ENCODE measurements at regions not wholly inside any gene's neighbourhood (a gene's known extent, or its start where the extent isn't known, plus 50 kb on each side); places are given as distances from the start of the nearest gene placed in this dataset.

DNA sequence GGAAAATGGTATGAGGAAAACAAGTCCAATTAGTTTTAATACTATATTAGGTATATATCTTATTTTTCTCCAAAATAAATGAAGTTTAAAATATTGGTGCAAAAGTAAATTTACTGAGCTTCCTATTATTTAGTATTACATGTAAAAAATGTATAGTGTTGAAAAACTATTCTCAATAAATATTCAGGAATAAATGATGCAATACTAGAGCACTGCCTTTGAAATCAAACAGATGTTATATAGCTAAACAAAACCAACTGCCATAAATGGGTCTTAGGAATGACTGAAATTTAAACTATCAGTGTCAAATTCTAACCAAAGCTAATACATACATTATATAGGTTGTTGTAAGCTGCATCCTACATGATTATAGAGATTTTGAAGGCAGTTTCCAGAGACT lies 1434.0 kb upstream of the LRRTM3 start:
- DNase-seq (ENCODE audit: low read depth in 2 of 2), result no peak

DNA sequence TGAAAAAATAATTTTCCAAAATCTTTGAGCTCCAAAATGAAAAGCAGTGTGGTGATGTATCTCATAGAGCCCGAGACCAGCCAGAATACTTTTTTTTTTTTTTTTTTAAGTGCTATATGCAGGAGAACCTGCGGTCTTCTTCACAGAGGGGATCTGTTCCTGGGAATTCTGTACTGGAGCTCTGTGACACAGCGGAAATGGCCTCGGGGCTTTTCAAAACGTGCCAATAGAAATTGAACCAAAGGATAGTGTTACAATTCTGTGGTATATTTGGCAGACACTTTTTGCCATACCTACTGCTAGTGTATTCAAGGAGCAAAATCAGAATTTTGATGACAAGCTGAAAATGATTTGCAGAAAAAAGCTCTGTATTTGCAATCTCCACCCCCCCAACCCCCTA lies 1429.3 kb upstream of the LRRTM3 start:
- no peak for DNase-seq (ENCODE audit: low read depth in 2 of 2)

- DNase-seq (ENCODE audit: low read depth in 2 of 2), result no peak
These were observed 1428.0 kb upstream of the LRRTM3 start for GRCh38 chr10:65497837-65498236.

GRCh38 chr10:65500716-65501115 lies 1425.1 kb upstream of the LRRTM3 start:
- no peak for DNase-seq (ENCODE audit: low read depth in 2 of 2)

DNA sequence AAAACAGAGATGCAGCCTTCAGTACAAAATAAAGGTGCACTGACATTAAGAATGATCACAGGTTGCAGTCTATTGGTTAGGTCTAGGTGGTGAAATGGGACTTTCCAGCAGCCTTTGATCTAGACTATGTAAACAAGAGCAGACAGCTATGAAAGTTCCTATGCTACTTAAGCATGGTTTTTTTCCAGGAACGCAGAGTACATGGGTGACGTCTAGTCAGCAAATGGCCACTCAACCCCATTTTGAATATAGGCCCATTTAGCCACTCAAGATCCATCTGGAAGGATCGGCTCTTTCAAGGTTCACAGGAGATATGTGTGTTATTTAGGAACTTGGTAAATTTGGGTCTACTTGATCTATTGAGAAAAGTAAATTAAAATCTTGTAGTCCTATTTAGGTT lies 1424.6 kb upstream of the LRRTM3 start:
- DNase-seq (ENCODE audit: low read depth in 2 of 2), result no peak

DNA sequence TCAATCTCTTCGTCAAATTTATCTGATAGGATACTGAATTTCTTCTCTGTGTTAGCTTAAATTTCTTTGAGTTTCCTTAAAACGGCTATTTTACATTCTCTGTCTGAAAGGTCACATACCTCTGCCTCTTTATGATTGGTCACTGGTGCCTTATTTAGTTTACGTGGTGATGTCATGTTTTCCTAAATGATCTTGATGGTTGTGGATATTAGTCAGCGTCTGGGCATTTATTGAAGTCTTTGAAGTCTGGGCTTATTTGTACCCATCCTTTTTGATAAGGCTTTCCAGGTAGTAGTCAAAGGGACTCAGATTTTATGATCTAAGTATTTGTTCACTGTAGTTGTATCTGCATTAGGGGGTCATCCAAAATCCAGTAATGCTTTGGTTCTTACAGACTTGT lies 1407.5 kb upstream of the LRRTM3 start:
- no peak for DNase-seq (ENCODE audit: low read depth in 2 of 2)

GRCh38 chr10:65528986-65529385 lies 1396.8 kb upstream of the LRRTM3 start:
- no peak for DNase-seq (ENCODE audit: low read depth in 2 of 2)

DNA sequence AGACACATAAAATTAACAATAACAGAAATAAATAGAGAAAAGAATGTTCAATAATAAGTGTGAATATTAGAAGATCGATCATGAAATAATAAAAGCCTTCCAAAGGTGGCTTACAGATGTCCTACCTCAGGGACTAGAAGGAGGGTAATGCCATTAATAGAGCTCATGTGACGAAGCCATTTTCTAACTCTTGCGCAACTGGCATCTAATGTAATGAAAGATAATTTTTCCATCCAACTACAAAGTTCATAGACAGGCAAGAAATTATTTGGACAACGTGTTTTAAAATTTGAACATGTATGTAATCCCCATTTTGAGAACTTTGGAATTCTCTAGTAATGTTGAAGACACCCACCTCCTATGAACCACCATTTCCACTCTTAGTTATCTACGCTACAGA lies 1394.3 kb upstream of the LRRTM3 start:
- DNase-seq (ENCODE audit: low read depth in 2 of 2), result no peak

DNA sequence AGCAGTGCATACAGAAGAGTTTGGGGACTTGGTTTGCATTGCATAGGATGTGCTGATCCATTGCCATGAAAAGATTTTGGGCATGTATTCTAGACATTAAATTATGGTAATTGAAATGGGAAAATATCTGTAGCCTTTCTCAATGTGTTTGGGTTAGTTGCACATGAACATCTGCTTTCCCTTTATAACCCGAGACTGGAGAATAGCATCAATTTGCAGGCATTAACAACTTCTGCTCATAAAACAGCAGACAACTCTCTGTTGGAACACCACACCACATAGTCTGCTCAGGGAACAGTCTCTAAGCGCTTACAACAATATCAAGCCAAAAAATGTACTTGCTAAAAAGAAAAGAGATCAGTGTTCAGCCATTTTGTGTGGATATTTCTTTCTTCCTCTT lies 1391.1 kb upstream of the LRRTM3 start:
- no peak for DNase-seq (ENCODE audit: low read depth in 2 of 2)

- DNase-seq (ENCODE audit: low read depth in 2 of 2), result no peak
These were observed 1381.1 kb upstream of the LRRTM3 start for GRCh38 chr10:65544756-65545155.

DNA sequence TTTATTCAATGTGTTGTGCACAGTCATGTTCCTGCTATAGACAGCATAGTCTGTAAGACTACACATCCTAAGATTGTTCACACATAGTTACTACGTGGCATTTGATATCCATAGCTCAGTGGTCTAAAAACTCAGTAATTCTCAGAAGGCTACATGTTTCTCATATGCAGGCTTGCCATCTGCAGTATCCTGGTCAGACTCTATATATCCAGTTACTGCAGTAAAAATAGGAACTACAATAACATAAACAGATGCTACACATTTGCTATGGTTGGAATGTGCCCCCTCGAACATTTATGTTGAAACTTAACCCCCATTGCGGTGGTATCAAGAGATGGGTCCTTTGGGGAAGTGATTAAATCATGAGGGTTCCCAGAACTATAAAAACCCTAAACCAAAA lies 1377.8 kb upstream of the LRRTM3 start:
- no peak for DNase-seq (ENCODE audit: low read depth in 2 of 2)

DNA sequence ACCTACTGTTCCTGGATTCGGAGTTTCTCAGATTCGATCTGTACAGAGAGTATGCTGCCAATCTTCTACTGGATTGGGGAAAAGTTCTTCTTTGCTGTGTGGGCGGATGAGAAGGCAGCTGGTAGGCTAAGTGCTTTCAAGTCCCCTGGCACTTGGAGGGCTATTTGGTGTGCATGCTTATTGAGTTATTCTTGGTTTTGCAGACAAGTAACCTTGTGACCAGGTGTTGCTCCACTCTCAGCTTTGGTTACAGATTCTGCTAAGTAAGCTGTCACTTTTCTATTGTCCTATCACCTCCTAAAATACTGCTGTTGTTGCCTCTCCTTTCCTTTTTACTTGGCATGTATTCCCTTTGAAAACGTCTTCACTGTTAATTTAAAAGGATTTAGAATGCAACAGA lies 1375.1 kb upstream of the LRRTM3 start:
- no peak for DNase-seq (ENCODE audit: low read depth in 2 of 2)

DNA sequence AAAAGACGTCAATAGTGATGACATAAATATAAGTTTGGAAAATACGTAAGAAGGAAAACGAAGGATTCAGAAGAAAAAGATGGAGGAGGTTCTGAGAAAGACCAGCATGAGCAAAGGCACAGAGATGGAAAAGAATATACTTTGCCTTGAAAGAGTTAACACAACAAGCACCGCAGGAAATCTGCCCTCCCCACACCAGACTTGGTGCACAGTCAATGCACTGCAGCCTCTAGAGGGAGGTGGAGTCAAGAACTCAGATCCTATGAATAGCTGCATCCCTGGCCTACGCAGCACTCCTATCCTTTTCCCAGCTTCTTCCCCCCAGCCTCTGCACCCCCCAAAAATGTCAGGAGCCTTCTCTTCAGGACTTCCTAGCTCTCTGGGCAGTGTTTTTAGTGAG lies 1370.6 kb upstream of the LRRTM3 start:
- no peak for DNase-seq (ENCODE audit: low read depth in 2 of 2)

DNA sequence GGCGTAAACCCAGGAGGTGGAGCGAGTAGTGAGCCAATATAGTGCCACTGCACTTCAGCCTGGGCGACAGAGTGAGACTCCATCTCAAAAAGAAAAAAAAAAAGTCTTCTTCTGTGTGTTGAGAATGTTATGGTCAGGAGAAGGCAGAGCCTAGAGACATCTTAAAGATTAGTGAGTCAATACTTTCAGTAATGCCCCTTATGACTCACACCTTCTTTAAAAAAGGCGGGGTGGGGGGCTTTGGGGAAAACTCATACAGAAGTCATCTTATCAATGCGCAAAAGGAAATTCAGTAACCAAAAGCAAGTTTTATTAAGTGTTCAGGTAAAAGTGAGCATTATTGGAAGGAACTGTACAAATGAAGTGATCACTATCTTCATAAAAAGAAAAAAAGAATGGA lies 1369.8 kb upstream of the LRRTM3 start:
- no peak for DNase-seq (ENCODE audit: low read depth in 2 of 2)

GRCh38 chr10:65559369-65559768 lies 1366.5 kb upstream of the LRRTM3 start:
- DNase-seq (ENCODE audit: low read depth in 2 of 2), result no peak

- no peak for DNase-seq (ENCODE audit: low read depth in 2 of 2)
These were observed 1360.6 kb upstream of the LRRTM3 start for GRCh38 chr10:65565246-65565645.

- no peak for DNase-seq (ENCODE audit: low read depth in 2 of 2)
These were observed 1358.9 kb upstream of the LRRTM3 start for GRCh38 chr10:65566906-65567305.

GRCh38 chr10:65570143-65571010 lies 1355.5 kb upstream of the LRRTM3 start:
- no peak for DNase-seq (ENCODE audit: low read depth in 2 of 2)

DNA sequence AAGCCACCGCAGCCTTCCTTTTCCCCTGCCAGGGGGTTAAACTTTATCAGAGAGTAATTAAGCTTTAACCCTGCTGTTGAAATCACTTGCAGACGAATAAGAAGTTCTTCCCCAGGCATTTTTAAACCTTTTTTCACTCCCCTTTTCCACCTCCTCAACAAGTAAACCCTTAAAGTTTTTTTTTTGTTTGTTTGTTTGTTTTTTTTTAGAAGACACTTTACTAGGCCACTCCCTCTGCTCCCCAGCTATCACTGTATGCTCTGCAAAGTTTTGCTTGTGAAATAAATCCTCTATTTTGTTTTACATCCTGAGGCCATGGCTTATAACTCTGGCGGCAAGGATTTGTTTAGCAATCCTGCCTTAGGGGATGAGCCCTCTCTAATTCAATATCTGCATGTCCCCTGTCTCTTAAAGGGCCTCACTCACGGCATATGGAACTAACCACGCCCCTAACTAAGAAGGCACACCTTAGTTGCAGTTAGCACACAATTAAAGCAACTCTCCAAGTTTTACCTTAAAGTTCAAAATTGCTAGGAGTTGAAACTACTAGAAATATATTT lies 1354.7 kb upstream of the LRRTM3 start:
- no peak for DNase-seq (ENCODE audit: low read depth in 2 of 2)

DNA sequence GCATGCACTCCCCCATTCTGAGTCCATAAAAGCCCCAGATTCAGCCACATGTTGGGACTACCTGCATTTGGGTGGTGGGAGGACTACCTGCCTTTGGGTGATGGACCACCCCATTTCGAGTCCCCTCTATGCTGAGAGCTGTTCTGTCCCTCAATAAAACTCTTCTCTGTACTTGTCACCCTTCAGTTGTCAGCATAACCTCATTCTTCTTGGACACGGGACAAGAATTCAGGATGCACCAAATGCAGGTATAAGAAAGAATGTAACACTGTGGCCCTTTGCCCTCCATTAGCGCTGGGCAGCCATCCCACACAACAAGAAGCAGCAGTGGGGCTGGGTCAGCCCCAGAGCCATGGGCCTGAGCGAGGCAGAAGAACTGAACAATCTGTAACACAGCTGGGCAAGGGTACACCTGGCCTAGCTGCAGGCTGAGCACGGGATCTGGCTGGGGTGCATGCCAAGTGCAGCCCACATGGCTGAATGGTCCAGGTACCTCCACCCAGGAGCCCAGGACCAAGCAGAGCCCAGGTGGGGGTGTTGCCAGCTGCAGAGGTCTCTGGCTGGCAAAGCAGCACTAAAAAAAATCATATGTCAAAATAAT lies 1344.3 kb upstream of the LRRTM3 start:
- DNase-seq (ENCODE audit: low read depth in 2 of 2), result no peak

DNA sequence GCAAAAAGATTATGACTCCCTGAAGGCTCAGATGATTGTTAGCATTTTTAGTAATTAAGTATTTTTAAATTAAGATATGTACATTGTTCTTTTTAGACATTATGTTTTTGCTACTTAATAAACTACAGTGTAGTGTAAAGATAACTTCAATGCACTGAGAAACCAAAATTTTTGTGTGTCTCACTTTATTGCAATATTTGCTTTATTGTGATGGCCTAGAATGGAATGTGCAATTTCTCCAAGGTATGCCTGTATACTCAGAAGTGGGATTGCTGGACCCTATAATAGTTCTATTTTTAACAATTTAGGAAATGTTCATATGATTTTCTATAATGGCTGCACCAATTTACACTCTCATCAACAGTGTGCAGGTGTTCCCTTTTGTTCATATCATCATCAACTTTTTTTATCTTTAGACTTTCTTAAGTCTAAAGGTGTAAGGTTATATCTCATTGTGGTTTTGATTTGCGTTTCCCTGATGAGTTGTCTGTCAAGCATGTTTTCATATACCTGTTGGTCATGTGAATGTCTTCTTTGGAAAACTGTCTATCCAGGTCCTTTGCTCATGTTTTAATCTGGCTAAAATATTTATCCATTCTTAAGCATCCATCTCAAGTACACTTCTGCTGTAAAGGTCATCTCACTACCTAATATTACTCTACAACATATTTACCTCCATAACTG lies 1323.5 kb upstream of the LRRTM3 start:
- no peak for DNase-seq (ENCODE audit: low read depth in 2 of 2)

GRCh38 chr10:65611592-65611991 lies 1314.2 kb upstream of the LRRTM3 start:
- no peak for DNase-seq (ENCODE audit: low read depth in 2 of 2)

All from stimulated activated CD8-positive, alpha-beta memory T cell treated with anti-CD3 and anti-CD28 coated beads, Interleukin-7, amount 100 ng/mL, for 1 hour (primary cell).